NCI-H2029 (cell line): ENCODE measurements at regions not wholly inside any gene's neighbourhood (a gene's known extent, or its start where the extent isn't known, plus 50 kb on each side); places are given as distances from the start of the nearest gene placed in this dataset.
"Not testable (repeated sequence)": the region's sequence is repeated elsewhere in the genome, so short reads cannot be mapped to it uniquely, and the experiment has no call there.

ENCODE experiments used
- DNase-seq: peaks from one replicate; lab custom pipeline; 2025; lab: John Stamatoyannopoulos, UW

DNA sequence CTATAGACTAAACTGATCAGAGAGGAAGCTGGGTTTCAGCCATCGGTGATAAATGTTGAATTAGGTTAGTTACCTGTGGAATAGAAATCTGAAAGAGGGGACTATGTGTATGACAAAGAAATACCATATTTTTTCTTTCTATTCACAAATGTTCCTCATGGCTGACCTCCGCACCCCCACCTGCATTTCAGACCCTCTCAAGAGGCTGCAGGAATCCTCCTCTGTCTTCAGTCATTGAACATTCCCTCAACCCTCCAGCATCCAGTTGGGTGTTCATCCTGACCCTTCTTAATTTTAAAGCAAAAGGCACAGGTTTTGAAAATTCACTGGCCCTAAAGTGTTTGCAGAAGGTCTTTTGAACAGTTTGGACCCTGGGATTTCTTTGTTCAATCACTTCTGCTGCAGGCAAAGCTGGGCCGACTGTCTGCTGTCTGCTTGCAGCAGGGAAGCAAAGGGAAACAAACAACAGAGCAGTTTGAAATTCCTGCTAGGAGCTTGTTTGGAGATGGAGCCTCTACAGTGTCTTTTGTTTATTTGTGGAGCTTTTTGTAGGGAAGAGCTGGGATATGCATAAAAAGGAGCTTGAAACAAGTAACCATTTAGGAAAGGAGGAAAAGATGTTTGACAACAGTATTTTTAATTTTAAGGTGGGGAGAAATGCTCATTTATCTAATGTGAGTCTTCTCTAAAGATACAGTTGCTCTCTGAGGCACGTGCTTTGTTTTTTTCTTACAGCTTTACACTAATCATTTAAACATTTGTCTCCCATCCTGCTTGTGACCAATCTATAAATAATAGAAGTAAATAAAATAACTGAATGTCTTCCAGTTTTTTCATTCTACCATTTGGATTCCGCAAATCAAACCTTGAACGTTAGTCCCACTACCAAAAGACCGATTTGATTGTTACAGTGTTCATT, 213.3 kb upstream of the MMADHC start:
- no peak for DNase-seq

DNA sequence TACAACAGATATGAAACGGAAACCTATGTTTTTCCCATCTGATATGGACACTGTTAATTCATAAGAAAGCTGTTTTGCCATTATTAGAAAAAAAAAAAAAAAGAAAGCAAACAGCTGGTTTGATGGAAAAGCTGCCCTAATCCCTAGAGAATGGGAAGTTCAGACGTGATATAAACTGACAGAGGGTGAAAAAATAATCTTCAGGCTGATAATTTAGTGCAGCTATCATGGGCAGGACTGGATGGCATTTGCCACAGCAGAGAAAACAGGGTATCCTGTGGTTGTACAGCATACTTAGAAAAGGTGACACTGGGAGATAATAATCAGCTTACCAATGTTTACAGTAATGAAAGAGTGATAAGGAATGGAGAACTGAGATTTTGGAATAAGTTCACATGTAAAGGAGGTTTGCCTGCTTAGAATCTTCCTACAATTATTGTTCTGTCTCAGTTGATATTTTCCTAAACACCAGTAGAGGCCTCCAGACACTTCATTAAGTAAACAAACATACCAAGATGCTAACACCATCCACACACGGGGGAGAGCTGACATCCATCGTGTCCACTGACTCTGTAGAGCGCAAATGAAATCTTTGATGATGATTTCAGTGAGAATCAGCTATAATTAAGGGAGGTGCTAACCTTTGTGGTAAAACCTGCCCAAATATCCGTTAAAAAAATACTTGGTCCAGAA, 211.6 kb upstream of the MMADHC start:
- DNase-seq: no peak

DNA sequence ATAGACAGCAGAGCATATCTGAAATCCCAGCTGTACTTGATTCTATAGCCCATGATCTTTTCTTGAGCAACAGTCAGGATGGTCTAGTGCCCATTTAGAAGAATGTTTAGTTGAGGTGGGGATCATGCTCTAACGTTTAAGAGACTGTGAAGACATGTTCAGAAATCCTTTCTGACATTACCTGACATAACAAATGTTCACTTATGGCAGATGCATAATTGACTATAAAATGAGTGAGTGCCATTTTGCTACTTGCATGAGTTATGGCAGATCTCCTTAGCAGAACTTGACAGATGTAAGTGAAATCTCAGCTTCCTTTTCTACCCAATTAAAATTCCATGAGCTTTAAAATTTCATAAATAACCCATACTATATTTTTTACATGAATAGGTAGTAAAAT, 209.5 kb upstream of the MMADHC start:
- DNase-seq: no peak

DNA sequence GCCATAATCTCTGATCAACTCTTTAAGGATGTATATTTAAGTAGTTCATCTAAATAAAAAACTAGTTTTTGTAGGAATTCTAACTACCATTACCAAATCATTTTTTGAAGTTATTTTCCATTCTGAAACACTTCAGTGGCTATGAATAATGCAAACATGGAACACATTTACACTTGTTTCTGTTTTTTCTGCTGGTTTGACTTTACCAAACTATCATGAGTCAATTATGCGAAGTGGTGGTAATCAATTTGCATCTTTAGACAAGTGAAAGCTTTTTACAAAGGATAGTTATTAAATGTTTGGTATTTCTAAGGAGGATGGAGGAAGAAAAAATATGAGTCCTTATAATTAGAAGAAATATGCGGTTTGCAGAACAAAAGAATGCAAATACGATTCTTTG, 202.0 kb upstream of the MMADHC start:
- no peak for DNase-seq

DNA sequence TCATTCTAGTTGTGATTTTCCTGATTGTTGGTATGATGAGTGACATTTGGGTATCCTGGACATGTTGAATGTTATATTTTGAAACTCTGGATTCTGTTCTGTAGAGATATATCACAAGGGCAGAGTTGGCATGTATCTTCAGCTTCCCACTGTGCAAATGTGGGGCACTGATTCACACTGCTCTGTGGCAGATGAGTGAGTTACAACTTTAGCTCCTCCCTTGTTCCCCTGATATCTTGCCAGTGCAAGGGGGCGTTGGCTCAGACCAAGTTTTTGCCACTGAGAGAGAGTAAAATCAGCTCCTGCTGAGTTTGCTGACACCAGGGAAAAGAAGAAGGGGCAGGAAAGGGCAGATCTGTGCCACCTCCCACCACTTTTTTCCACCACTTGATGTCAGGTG, 199.6 kb upstream of the MMADHC start:
- no peak for DNase-seq

DNA sequence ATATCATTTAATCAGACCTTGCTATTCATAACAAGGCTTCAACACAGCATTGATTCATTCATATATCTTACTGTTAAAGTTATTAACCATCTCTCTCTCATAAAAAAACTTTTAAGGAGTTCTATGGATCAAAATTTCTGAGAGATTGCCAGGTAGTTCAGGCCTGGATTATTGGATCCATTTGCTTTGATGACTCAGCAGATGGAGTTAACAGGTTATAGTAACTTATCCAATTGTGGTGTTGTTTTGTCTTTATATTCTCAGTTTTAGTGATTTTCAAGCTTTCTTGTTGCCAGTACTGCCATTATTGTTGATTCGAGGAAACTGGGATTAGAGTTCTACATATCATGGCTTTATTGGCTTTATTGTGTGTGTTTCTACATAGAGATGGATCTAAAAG, 195.7 kb upstream of the MMADHC start:
- no peak for DNase-seq

DNA sequence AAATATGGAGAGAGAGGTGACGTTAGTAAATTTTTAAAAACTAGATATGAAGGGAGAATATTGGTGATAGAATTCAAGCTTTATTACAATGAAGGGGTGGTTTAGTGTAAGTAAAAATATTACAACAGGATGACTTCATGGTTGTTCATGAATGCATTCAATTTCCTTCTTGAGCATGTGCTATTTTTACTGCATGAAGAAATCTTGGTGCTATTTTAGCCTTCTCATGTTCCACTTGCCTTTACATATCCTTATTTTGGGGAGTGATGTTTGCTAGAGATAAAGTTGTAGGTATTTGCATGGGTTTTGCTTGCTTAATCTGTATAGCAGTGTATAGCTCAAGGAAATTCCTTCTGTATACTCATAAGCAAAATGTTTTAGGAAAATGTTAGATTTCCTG, 195.0 kb upstream of the MMADHC start:
- no peak for DNase-seq

DNA sequence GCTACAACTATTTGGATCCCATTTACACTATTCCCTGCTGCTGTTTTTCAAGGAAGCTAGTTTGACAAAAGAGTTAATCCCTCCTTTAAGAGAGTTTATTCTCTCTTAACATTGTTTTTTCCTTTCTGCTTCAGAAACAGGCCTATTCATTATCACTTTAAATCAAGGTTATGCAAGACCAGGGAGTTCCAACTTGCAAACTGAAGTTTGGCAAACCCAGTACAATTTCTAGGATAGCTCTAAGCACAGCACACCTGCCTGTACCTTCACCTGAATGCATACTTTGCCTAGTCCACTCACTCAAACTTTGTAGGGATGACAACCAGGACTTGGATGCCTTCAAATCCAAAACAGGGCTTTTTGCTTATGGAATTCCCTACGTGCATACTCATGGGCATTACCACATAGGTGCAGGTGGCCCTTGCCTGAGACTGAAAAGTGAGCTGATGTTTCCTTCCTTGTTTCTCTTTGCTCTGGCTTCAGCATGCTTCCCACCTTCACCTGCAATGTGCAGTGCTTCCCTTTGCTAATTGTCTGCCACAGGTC, 193.8 kb upstream of the MMADHC start:
- no peak for DNase-seq

DNA sequence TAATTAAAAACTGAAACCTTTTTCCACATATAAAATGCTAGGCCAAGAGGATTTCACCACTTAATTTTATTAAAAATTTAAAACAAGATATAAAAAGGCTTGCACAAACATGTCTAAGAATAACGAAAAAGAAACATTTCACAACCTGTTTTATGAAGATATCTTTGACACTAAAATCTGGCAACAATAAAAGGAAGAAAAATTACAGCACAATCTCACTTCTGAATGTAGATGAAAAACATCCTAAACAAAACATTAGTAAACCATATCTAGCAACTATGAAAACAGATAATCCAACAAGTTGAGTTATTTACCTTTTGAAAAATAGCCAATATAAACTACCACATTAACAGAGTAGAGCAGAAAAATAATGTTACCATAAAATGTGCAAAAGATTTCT, 185.4 kb upstream of the MMADHC start:
- no peak for DNase-seq

DNA sequence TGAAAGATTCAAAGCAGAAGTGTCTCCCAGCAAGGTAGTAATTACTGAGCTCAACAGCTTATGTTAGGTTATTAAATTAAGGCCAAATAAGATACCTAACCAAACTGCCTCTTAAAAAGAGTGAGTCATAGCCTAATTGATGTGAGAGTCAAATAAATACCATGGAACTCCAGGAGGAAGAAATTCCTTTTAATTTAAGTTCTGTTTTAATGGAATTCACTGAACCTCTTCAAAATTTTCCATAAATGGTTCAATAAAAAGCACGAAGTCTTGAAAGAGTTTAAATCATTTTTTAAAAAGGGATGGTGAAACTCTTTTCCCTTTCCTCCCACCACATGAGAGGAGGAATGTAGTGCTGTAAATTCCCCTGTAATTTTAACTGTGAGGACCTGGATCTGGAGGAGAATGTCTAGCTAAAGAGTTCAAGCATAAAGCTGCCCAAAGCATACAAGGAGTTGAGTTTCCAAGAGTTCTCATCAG, 180.8 kb upstream of the MMADHC start:
- no peak for DNase-seq

DNA sequence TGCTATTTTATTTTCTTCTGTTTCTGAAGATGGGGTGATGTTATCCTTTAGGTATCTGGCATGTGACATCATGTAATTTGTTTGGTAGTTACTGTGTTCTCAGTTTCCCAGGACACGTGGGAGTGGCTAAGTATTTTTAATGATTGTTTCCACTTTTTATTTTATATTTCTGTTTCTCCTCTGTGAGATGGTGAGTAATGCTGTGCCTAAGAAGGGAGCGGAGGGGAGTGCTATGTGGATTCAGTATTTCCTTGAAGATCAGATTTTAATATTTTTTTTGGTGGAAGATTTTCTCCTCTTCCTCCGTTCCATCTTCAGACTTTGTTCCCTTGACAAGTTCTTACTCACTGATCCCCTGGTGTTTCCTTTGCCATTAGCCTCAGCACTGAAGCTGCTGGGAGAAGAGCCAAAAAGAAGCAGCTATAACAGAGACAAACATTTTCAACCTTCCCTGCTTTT, 180.0 kb upstream of the MMADHC start:
- DNase-seq: no peak

DNA sequence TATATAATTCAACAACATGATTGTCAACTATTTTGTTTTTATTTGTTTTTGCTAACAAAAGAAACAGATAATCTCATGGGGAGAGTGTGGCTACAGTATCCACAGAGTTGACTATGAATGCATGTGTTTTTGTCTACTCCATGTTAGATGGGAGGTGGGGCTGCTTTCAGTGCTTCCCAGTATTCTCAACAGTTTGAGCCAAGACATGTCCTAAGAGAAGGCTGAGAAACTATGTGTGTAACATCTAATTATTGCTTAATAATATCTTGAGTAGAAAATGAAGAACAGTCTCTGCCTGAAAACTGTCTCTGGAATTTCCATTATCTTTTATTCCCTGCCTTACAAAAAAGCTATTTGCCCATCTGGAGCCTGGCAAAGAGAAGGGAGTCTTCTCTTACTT, 178.8 kb upstream of the MMADHC start:
- no peak for DNase-seq

DNA sequence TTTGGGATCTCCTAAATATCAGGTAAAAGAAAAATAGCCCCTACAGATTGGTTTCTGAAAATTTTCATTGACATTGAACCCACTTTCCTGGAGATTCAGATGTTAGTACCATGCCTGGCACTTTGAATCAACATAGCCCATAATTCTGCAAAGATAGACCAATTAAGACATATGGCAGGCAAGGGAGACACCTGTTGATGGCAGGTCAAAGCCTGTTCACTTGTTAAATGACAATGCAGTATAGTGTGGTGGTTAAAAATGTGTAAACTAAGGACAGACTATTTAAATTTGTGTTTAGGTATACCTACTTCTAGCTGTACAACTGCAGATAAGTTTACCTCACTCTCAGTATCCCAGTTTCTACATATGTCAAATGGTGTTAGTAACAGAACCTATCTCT, 178.1 kb upstream of the MMADHC start:
- DNase-seq: no peak

DNA sequence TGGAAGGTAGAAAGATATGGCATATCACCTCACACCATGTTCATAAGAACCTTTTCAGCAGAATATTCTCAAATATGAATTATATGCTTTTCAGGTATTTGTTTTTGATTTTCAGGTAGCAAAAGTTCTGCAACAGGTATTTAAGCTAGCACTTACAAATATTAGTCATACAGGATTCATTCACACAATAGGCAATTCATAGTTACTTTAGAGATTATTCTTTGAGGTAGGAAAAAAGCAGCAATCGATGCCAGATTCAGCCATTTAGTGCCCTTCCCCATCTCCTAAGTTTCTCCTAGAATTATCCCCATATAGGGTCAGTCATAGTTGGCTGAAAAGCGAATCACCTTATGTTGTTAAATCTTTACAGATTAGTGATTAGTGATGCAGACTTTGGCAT, 177.4 kb upstream of the MMADHC start:
- no peak for DNase-seq

DNA sequence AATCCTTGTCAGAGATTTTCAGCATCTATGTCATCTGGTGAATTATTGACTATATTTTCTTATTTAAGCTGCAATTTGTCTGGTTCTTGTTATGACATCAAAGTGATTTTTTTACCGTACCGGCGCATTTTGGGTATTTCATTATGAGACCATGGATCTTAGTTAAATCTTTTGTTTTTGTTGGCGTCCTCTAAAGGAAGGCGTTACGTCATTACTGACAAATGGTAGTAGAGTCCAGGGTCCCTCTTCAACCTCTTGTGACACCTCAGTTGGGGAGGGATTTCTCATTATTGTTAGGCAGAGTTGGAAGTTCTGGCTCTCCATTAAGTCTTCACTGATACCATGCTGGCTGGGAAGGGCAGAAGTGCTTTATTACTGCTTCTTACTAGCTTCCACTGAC, 175.8 kb upstream of the MMADHC start:
- no peak for DNase-seq

DNA sequence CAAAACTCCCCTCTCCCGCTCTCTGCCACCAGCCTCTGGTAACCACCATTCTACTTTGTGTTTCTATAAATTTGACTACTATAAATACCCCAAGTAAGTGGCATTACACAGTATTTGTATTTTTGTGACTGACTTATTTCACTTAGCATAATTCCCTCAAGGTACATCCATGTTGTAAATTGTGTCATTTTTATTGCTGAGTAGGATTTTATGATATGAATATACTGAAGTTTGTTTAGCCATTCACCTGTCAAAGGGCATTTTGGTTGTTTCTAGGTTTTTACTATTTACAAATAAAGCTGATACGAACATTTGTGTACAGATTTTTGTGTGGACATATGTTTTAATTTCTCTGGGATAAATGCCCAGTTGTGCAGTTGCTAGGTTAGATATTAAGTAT, 174.0 kb upstream of the MMADHC start:
- no peak for DNase-seq

DNA sequence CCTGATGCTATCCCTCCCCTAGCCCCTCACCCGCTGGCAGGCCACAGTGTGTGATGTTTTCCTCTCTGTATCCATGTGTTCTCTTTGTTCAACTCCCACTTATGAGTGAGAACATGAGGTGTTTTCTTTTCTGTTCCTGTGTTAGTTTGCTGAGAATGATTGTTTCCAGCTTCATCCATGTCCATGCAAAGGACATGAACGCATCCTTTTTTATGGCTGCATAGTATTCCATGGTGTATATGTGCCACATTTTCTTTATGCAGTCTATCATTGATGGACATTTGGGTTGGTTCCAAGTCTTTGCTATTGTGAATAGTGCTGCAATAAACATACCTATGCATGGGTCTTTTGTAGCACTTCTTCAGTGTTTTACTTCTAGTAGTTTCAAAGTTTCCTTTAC, 171.8 kb upstream of the MMADHC start:
- not testable (repeated sequence) for DNase-seq

DNA sequence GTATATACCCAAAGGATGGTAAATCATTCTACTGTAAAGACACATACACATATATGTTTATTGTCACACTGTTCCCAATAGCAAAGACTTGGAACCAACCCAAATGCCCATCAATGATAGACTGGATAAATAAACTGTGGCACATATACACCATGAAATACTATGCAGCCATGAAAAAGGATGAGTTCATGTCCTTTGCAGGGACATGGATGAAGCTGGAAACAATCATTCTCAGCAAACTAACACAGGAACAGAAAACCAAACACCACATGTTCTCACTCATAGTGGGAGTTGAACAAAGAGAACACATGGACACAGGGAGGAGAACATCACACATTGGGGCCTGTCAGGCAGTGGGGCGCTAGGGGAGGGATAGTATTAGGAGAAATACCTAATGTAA, 167.1 kb upstream of the MMADHC start:
- not testable (repeated sequence) for DNase-seq

DNA sequence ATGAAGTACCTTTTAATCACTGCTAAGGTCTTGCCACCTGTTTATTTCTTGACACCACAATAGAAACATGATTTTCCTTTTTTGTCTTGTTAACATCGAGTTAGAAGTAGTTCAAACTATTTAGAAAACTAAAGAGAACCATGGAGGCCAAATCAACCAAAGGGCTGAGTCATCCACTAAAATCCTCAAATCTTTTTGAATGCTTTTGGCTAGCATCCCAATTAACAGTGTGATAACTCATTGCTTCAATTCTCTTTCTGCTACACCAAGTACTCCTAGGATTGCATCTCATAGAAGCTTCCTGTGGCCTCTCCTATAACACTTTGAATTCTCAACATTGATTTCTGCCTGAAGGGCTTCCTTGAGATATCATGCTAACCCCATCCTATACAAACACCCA, 159.9 kb upstream of the MMADHC start:
- no peak for DNase-seq

DNA sequence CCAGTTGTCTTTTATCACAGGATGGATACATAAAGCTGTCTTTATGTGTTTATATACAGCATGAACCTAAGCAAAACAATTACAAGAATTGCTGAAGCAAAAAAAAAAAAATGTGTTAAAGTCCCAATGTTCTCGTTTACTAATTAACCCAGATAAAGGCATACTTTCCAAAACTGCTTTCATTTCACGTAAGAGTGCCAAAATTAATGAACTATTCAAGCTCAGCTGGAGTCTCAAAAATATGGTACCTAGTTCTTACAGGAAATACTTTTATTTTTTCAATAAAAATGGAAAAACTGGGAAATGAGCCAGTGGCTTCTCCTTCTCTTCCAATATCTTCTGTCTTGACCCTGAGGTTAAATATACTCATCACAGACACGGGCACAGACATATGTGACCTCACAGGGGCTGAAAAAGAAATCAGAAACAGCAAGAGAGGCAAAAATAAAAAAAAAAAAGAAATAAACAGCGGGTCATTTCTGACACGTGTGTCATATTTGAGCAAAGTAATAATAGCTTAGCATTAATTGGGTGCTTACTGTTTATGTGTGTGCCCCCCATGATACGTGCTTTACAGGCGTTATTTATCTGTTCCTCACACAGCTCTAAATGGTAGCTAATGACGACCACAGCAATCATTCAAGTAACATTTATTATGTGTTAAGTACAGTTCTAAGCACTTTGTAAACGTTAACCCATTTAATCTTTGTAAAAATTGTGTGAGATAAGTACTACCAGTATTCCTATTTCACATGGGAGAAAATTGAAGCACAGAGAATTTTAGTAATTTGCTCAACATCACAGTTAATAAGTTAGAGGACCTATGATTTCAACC, 158.0 kb upstream of the MMADHC start:
- DNase-seq: no peak

DNA sequence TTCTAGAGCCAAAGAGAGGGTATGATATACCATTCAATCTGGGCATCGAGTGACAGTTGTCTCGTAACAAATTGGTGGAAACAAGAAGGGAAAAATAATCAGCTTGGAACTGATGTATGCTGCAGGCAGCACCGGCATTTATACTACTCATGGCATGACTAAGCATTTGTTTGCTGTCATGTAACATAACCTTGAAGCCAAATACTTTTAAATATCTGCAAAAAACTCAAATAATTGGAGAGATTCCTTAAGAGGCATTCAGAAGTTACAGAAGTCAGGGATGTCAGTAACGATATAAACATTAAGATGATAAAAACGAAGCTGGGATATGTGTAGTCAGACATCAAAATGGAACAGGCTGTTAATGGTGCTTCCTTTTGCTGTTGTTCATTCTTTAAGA, 157.3 kb upstream of the MMADHC start:
- no peak for DNase-seq

DNA sequence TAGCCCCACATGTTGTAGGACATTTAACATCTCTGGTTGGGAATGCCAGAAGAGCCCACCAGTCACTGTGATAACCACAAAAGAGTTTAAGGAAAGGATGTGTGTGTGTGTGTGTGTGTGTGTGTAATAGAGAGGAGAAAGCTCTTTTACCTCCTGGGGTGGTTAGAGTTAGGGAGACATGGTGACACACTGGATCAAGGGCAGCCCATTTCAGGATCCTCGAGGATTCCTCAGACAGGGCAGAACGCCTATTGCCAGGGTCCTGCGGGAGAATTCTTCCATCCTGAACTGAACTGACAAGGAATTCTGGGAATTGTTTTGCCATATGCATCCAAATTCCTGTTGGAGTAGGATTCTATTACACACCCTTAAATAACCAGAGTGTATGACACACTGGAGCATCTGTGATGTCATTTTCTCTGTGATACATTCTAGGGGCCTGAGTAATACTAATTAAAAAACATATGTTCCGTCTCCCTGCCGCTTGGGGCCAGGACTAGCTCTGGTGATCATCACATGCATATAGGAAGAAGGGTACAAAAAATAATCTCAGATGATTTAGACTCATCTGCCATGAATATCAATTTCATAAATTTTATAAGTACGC, 156.4 kb upstream of the MMADHC start:
- no peak for DNase-seq
